T-helper 2 cell (primary cell): ENCODE measurements at regions not wholly inside any gene's neighbourhood (a gene's known extent, or its start where the extent isn't known, plus 50 kb on each side); places are given as distances from the start of the nearest gene placed in this dataset.
A peak's percentile ranks its signal among the peaks of the same experiment; 100 is the strongest.
"Not testable (repeated sequence)": the region's sequence is repeated elsewhere in the genome, so short reads cannot be mapped to it uniquely, and the experiment has no call there.

Experiments
- DNase-seq, 5 experiments: peaks; one replicate each; pipeline versions ENCODE4 v3.0.0 to v3.0.0-alpha.2; 2012 to 2022

- no peak for DNase-seq
These were observed 463.9 kb upstream of the JARID2 start for GRCh38 chr6:14781772-14782525.

GRCh38 chr6:14782921-14783464 is 462.9 kb upstream of the JARID2 start:
- DNase-seq = not testable (repeated sequence)

DNA sequence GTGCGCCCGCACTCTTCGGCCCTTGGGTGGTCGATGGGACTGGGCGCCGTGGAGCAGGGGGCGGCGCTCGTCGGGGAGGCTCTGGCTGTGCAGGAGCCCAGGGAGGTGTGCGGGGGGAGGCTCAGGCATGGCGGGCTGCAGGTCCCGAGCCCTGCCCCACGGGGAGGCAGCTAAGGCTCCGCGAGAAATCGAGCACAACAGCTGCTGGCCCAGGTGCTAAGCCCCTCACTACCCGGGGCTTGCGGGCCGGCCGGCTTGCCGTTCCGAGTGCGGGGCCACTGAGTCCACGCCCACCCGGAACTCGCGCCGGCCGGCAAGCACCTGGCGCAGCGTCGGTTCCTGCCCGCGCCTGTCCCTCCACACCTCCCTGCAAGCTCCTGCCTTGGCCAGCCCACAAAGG is 462.3 kb upstream of the JARID2 start:
- DNase-seq = no peak

- DNase-seq = peak in 1 of 5 experiments; percentile 76
These were observed 461.0 kb upstream of the JARID2 start for GRCh38 chr6:14784596-14785492.

GRCh38 chr6:14785493-14785790 is 460.4 kb upstream of the JARID2 start:
- no peak for DNase-seq

DNA sequence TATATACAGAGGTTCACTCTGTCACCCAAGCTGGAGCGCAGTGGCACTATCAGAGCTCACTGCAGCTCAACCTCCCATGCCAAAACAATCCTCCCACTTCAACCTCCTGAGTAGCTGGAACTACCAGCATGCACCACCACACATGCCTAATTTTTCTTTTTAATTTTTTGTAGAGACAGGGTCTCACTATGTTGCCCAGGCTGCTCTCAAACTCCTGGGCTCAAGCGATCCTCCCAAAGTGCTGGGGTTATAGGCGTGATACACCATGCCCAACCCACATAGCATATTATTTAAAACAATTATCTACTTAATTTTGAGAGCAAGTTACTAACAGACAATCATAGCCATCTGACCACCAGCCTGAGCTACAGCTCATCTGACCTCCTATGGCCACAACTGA is 459.9 kb upstream of the JARID2 start:
- no peak for DNase-seq

GRCh38 chr6:14786455-14786854 is 459.4 kb upstream of the JARID2 start:
- DNase-seq = no peak

DNA sequence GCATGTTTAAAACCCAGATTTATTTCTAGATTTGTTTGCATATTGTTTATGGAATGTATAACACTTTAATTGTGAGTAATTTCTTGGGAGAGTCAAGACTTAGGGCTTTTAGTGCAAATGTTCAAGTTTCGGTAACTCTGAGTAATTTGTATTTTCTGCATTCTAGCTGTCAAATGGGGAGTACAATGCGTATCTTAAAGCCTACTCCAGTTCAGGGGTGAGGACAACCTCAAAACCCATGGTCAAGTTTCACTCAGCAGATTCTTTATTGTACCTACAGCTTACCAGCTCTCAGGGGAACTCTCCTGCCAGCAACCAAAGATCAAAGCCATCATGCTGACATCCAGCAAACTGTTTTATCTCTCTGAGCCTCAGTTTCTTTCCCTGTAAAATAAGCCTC is 458.6 kb upstream of the JARID2 start:
- DNase-seq = peak in 1 of 5 experiments; percentile 15

DNA sequence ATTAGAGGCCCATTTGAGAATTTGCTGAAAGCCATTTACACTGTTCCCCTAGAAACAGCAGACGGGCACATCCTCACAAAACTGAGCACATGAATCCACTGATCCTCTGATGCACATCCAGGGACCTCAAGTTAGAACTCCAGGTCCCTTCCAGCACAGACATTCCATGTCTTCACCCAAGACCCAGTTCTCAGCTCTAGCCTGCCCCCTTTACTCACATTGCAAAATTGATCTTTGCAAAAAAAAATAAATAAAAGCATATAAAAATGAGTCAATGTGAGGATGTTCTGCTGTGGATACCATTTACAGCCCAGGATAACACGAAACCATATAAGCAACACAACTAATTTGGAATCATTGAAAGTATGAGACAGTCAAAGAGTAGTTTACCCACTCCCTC is 458.2 kb upstream of the JARID2 start:
- no peak for DNase-seq

GRCh38 chr6:14789996-14790395 is 455.9 kb upstream of the JARID2 start:
- DNase-seq = no peak

DNA sequence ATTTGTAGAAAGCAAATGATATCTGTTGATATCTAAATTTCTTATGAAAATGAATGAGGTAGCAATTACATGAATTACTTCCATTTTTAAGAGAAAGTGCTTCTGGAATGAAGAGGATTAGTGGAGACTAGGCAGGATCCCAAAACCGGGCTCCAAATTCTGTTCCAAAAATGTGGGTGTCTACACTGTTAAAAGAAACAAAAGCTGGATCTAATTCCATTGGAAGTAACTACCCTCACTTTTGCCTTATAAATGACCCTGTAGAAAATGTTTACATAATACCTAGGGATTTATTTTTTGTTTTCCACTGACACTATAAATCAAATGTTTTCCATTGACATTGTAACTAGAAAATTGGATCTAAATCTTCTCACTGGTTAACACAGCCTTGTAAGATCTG is 454.9 kb upstream of the JARID2 start:
- DNase-seq = no peak

GRCh38 chr6:14791526-14791925 is 454.3 kb upstream of the JARID2 start:
- DNase-seq = no peak

DNA sequence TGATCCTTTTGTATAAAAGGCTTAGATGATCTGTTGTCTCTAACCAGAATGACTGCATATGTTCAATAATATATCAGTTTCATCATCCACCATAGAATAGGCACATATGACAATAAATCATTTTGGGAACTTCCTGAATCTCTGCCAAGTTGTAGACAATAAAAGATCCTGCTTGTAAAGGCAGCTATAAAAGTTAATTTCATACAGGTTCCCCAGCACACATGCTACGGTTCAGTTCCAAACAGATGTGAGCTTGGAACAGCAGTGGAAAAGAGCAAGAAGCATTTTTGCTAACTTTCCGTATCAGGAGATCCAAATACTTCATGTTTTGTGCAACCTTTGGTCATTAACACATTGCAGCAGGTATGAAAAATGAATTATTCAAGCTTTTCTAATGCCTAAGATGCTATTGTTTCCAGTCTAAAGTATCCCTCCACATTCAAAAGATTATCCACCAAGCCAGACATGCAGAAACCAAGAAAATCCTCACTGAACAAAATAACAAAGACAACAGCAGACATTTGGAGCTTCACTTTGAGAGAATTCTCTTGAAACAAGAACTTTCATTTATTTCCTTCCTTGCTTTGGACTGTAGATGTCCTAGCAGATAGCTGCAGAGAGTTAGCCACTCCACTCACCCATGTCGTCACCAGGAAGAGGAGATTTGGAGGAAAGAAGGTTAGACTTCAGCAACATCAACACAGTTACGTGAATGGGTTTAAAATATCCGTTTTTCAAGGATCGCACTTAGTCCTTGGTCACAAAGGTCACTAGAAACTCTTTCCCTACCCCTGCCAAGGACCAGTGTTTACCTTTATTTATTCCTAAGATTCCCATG is 453.5 kb upstream of the JARID2 start:
- no peak for DNase-seq

DNA sequence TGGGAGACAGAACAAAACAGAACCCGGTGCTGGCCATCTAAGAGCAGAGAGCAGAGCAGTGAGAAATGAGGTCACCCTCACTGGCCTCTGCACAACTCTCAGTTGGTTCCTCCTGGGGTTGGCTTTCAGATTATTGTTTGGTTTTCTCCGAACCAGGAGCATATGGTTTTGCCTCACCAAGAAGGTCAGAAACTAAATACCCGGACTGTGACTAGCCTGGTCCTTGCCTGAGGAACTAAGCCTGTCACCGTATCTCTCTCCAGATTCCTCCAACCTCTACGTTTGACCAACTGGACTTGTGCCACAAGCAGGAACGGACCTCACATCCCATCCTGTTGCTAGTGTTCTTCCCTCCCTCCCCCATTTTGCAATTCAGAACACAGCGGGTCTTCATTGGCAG is 450.4 kb upstream of the JARID2 start:
- no peak for DNase-seq

DNA sequence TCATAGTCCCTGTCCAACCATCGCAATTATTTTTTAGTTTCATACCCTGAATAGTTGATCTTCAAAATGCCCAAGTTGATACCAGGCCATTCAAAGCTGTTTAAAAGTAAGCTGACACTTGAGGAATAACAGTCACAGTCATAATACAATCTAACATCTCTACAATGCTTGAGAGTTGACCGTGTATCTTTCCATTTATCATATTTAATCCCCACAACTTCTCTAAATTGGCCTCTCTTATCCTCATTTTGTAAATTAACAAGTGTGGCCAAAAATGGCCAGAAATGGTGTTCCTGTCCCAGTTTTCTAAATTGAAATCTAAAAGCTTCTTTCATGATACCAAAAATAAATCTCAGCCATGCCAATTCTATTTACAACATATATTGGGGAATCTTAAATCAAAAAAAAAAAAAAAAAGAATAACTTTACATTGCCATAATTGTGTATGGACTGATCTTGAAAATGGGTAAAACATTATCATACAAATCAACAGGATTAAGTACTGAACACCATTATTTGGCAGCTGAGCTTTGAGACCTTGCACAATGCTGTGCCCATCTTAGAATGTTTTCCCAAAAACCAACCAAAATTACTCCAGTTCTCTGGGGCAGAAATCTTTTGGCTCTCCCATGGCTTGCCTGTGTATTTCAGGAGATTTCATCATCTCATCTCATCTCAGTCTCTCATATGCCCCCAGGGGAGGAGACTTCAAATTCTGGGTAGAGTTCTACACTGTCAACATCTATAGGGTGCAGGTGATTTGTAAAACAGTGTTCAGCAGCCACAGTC is 448.7 kb upstream of the JARID2 start:
- no peak for DNase-seq

DNA sequence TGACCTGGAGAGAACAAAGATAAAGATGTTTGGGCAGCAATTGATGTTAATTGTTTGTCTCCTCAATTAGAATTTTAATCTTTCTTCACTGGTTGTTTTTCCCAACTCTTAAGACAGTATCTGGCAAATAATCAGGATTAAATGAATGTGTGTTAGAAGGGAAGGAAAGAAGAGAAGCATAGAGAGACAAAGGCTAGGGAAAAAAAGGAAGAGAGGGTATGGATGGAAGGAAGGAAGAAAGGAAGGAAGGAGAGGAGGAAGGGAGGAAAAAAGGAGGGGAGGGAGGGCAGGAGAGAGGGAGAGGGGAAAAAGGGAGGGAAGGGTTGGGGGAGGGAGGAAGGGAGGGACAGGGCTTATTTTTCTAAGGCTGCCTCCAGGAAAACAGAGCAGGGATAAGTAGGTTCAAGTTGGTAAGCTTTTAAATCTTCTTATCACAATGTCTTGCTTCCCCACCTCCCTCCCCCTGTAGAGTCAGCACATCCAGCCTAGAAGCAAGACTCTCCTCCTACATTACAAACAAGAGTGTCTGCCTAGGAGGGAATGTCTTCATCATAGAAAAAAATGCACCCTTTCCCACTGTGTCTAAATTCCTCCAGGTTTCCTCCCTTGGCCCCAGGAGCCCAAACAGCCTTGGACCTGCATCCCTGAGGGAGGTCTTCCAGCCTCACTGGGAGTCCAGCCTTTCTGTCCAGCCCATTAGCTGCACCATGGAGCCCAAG is 447.8 kb upstream of the JARID2 start:
- DNase-seq = no peak

GRCh38 chr6:14798594-14798982 is 447.3 kb upstream of the JARID2 start:
- DNase-seq = no peak

DNA sequence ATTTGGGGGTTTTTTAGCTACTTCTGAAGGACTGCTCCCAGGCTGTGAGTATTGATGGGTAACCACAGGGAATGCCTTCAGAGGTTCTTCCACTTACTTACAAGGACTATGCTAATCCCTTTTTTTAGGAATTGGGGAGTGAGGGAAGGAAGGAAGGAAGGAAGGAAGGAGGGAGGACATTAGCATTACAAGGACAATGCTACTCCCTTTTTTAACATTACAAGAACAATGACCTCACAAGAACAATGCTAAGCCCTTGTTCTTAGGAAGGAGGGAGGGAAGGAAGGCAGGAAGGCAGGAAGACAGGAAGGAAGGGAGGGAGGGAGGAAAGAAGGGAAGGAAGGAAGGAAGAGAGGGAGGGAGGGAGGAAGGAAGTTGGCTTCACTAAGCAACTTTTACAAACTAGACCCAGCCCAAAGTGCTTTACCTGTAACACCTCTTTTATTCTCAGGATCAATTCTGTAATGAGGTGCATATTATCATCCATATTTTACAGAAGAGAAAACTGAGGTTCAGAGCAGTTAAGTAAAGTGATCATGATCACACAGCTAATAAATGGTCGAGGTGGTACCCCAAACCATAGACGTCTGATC is 446.8 kb upstream of the JARID2 start:
- DNase-seq = no peak

DNA sequence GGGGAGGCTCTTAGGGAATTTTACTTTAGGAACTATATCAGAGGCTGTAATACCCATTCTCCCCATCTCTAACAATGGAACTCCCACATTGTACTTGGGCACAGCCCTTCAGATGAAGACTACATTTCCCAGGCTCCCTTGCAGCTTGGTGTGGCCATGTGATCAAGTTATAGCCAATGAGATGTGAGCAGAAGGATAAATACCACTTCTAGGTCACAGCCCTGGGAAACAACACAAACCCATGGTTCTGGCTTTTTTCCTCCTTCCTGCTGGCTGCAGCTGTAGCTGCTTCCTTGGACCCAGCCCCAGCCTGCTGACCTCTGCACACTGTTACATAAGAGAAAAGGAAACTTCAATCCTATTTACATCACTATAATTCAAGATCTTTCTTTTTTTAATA is 445.9 kb upstream of the JARID2 start:
- DNase-seq = peak in 2 of 5 experiments; percentile 8 to 29

DNA sequence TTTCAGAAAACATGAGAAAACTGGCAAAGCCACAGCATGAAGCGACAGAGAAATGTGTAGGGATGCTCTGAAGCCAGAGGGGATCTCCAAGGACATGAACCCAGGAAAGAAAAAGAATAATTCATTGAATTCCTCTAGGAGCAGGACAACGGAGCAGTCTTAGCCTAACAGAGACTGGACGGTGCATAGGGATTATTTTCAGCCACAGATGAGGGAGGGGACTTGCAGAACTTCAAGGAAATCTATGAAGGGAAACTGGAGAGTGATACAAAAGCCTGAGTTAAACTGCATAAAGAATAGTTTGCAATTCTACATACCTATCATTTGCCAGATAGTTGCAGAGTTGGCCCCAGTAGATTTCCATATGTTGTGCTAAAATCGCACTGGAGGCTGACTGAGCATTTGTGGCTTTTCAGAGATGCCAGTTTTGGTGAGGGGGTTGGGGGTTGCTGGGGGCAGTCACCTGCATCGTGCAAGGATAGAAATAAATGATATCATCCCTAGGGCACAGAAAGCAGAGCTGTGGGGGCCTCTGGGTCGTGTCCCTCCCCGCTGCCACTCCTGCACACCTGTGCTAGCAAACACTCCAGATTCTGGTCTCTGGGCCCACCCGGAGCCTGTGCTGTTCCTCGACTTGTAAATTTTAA is 443.2 kb upstream of the JARID2 start:
- DNase-seq = no peak
